Osteocyte (in vitro differentiated cells): ENCODE measurements at regions not wholly inside any gene's neighbourhood (a gene's known extent, or its start where the extent isn't known, plus 50 kb on each side); places are given as distances from the start of the nearest gene placed in this dataset.

Experiments
- DNase-seq: peaks from one replicate; pipeline ENCODE4 v3.0.0; 2021; ENCODE audit warnings: mixed read lengths; ENCODE audit not compliant: unreplicated experiment; ENCODE audit errors: extremely low spot score
- H3K27ac Mint-ChIP-seq: one replicate; pipeline ENCODE4 v1.8.0; 2021; ENCODE audit warnings: mild to moderate bottlenecking, mixed read lengths; ENCODE audit not compliant: unreplicated experiment
- H3K27me3 Mint-ChIP-seq: one replicate; pipeline ENCODE4 v1.8.0; 2021; ENCODE audit warnings: mixed read lengths; ENCODE audit not compliant: unreplicated experiment
- H3K36me3 Mint-ChIP-seq: one replicate; pipeline ENCODE4 v1.8.0; 2021; ENCODE audit warnings: mixed read lengths; ENCODE audit not compliant: unreplicated experiment
- H3K4me1 Mint-ChIP-seq: one replicate; pipeline ENCODE4 v1.8.0; 2021; ENCODE audit warnings: mixed read lengths; ENCODE audit not compliant: unreplicated experiment
- H3K4me3 Mint-ChIP-seq: one replicate; pipeline ENCODE4 v1.8.0; 2021; ENCODE audit warnings: mild to moderate bottlenecking, moderate library complexity, mixed read lengths; ENCODE audit not compliant: unreplicated experiment
- H3K9me3 Mint-ChIP-seq: one replicate; pipeline ENCODE4 v1.8.0; 2021; ENCODE audit warnings: mixed read lengths; ENCODE audit not compliant: unreplicated experiment
- CTCF ChIP-seq: fragments of 200-600 bp; sonication (generic); IDR thresholded peaks from 2 replicates; pipeline ENCODE4 v1.5.0; 2021; ENCODE audit warnings: antibody characterized with exemption, mild to moderate bottlenecking, moderate library complexity

DNA sequence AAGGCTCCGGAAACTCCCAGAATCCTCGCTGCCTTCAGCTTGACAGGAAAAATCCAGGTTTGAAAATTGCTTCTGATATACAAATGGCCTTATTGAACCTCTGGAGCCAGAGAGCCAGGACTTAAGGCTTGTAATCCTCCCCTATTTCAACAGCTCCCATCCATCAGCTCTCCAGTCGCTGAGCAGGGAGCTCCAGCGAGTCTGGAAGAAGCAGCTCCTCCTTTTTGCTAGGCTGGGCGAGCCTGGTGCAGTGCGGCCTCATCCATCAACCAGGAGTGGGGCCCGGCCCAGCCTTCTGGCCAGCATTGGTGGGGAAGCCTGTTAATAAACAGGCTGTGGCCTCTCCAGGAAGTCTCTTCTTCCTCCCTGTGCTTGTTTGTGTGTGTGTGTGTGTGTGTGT, 424.4 kb downstream of the TCERG1L start:
- peaks cover 37% of the 10 kb centered on the region for H3K9me3 Mint-ChIP-seq

DNA sequence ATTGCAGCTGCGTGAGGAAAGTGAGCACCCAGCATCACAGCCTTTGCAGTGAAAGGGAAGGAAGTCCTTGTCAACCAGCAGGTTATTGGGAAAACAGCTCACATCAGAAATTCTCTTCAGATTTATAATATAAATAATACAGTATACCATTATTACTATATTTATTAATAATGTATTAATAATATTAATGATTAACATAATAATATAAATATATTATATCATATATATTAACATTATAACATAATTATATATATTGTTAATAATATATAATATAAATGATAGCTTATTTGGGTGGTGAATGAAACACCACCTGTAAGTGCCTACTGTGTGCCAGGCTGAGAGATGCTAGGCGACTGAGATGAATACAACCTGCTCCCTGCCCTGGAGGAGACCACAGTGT, 423.0 kb downstream of the TCERG1L start:
- Mint-ChIP-seq H3K9me3 (peaks cover 28% of the 10 kb centered on the region), H3K4me3 (no peak overlapping the region), H3K36me3 (no peaks in the 10 kb centered on the region), H3K27me3 (no peaks in the 10 kb centered on the region), H3K27ac (no peak overlapping the region), H3K4me1 (no peaks in the 10 kb centered on the region)
- no peak for DNase-seq
- no peak for TF ChIP-seq CTCF

More for the DNA sequence above, 424.4 kb downstream of the TCERG1L start:
- Mint-ChIP-seq H3K4me3 (no peak overlapping the region), H3K36me3 (no peaks in the 10 kb centered on the region), H3K27ac (no peak overlapping the region), H3K27me3 (no peaks in the 10 kb centered on the region), H3K4me1 (no peaks in the 10 kb centered on the region)
- no peak for DNase-seq
- TF ChIP-seq CTCF, result no peak

DNA sequence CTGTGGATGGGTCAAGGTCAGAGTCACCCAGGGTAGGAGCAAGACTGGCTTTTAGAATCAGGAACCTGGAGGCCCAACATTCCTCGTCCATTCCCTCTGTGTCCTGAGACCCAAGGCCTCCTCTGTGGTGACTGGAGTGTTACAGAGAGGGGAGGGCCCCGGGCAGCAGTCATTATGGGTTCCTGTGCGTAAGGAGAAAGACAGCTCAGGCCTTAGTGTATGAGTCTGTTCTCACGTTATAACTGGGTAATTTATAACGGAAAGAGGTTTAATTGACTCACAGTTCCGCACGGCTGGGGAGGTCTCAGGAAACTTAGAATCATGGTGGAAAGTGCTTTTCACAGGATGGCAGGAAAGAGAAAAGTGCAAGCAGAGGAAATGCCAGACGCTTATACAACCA, 422.3 kb downstream of the TCERG1L start:
- TF ChIP-seq CTCF, result no peak
- no peak overlapping the region for H3K4me3 Mint-ChIP-seq
- H3K27me3 Mint-ChIP-seq, result no peaks in the 10 kb centered on the region
- no peaks in the 10 kb centered on the region for H3K4me1 Mint-ChIP-seq
- no peak for DNase-seq
- H3K36me3 Mint-ChIP-seq, result no peaks in the 10 kb centered on the region
- no peak overlapping the region for H3K27ac Mint-ChIP-seq
- peaks cover 33% of the 10 kb centered on the region for H3K9me3 Mint-ChIP-seq

GRCh38 chr10:130889780-130890179, 421.7 kb downstream of the TCERG1L start:
- no peak overlapping the region for H3K27ac Mint-ChIP-seq
- no peak for DNase-seq
- TF ChIP-seq CTCF, result no peak
- H3K36me3 Mint-ChIP-seq, result no peaks in the 10 kb centered on the region
- no peak overlapping the region for H3K4me3 Mint-ChIP-seq
- H3K27me3 Mint-ChIP-seq, result no peaks in the 10 kb centered on the region
- no peaks in the 10 kb centered on the region for H3K4me1 Mint-ChIP-seq
- peaks cover 33% of the 10 kb centered on the region for H3K9me3 Mint-ChIP-seq

DNA sequence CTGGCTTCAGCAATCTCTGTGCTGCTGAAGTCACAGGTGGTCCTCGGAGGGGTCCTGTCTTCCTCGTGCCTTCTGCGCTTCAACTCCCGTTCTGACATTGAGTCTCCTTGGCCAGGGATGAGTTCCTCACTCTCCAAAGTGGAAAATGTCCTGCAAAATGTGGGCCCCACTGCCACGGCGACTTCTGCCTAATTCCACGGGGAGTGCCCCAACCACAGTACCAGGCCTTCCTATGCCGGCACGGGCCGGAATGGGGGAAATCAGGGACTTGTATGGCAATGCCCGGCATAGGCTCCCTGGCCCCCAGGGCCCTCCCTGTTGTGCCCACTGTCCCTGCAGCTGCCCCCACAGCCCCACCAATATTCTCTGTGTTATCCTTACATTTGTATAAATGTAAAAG, 420.5 kb downstream of the TCERG1L start:
- no peak for DNase-seq
- Mint-ChIP-seq H3K9me3 (peaks cover 39% of the 10 kb centered on the region), H3K27me3 (no peaks in the 10 kb centered on the region), H3K4me3 (no peak overlapping the region), H3K36me3 (no peaks in the 10 kb centered on the region), H3K27ac (no peak overlapping the region), H3K4me1 (no peaks in the 10 kb centered on the region)
- TF ChIP-seq CTCF, result no peak
